SK-N-MC (cell line): ENCODE measurements at regions not wholly inside any gene's neighbourhood (a gene's known extent, or its start where the extent isn't known, plus 50 kb on each side); places are given as distances from the start of the nearest gene placed in this dataset.

Experiments
- EZH2 ChIP-seq: fragments of 200-600 bp; sonication (generic); IDR thresholded peaks from one replicate; pipeline ENCODE4 v1.6.1; 2017; ENCODE audit warnings: antibody characterized with exemption
- FOXP2 ChIP-seq: optimal IDR thresholded peaks from 2 replicates; pipeline ENCODE3; 2011; ENCODE audit warnings: mild to moderate bottlenecking, moderate library complexity; ENCODE audit not compliant: insufficient read depth; ENCODE audit errors: extremely low read length, control extremely low read depth
- POLR2AphosphoS5 ChIP-seq: IDR thresholded peaks from 2 replicates; pipeline ENCODE4 v1.6.1; 2012; ENCODE audit warnings: mild to moderate bottlenecking, low read depth, low read length, borderline replicate concordance

DNA sequence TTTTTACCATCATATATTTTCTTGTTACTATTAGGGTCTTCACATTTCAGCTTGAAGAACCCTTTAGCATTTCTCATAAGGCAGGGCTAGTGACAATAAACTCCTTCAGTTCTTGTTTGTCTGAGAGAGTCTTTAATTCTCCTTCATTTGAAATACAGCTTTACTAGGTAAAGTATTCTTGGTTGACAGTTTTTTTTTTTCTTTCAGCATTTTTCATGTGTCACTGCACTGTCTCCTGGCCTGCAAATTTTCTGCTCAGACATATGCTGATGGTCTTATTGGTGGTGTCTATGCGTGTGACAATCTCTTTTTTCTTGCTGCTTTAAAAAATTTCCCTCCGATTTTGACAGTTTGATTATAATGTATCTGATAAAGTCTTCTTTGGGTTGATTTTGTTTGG is 399.9 kb downstream of the SH3GL2 start:
- TF ChIP-seq EZH2 (no peak), POLR2AphosphoS5 (no peak), FOXP2 (no peak)
